ENCODE measurements at regions not wholly inside any gene's neighbourhood (a gene's known extent, or its start where the extent isn't known, plus 50 kb on each side); places are given as distances from the start of the nearest gene placed in this dataset.

DNA sequence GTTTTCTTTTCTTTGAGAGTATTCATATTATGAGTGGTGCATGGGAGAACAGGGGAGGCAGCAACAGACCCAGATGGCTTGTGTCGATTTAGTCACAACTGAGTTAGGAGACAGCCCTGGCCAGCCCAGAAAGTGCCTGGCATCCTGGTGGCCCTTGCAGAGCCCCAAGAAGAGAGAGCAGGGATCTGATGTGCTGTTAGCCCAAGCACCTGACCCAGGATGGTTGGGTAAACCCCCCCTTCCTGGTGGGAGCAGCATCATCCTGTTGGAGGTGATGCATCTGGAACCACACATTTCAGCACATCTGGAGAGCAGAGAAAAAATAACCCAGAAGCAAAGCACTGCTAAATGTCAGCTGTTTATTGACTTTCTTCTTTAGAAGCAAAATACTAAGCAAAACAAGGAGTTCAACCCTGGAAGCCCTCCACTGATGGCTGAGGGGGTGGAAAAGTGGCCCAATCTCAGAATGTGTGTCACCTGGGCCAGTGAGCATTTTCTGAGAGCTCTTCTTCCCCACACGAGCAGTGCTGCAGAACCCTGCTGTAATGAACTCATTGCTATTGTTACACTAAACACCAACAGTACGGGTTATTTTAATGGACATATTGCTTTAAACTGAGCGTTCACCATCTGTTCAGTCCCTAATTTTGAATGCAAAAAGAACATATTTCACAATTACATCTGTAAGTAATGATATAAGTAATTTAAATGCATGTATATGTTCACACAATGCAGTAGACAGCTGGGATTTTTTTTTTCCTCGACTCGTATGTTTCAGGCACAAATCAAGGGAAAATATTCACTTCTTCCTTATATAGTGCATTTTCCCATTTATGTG lies 100.6 kb upstream of the SMIM21 start:
- Histone ChIP-seq H3K27ac (no peak overlapping the region), H3K36me3 (no peaks in the 10 kb centered on the region), H3K4me1 (no peaks in the 10 kb centered on the region), H3K9me3 (no peaks in the 10 kb centered on the region), H3K27me3 (no peaks in the 10 kb centered on the region), H3K4me3 (no peak overlapping the region)
- WGBS, 2 donors: 83 to 85% methylated on average over 6 of the region's 6 CpGs
- no peak for ATAC-seq (ENCODE audit: low FRiP score in 2 of 2)
- no peak for DNase-seq
- TF ChIP-seq POLR2AphosphoS5 (IDR thresholded peaks at IDR 0.05): no peak
- TF ChIP-seq POLR2A (IDR thresholded peaks at IDR 0.05): no peak
- TF ChIP-seq, protein P1, sequence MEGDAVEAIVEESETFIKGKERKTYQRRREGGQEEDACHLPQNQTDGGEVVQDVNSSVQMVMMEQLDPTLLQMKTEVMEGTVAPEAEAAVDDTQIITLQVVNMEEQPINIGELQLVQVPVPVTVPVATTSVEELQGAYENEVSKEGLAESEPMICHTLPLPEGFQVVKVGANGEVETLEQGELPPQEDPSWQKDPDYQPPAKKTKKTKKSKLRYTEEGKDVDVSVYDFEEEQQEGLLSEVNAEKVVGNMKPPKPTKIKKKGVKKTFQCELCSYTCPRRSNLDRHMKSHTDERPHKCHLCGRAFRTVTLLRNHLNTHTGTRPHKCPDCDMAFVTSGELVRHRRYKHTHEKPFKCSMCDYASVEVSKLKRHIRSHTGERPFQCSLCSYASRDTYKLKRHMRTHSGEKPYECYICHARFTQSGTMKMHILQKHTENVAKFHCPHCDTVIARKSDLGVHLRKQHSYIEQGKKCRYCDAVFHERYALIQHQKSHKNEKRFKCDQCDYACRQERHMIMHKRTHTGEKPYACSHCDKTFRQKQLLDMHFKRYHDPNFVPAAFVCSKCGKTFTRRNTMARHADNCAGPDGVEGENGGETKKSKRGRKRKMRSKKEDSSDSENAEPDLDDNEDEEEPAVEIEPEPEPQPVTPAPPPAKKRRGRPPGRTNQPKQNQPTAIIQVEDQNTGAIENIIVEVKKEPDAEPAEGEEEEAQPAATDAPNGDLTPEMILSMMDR (IDR thresholded peaks at IDR 0.05): no peak
- no peak for TF ChIP-seq EP300 (IDR thresholded peaks at IDR 0.05)

GRCh38 chr18:75526038-75526437 lies 98.5 kb upstream of the SMIM21 start:
- Histone ChIP-seq H3K27me3 (no peaks in the 10 kb centered on the region), H3K27ac (no peak overlapping the region), H3K36me3 (no peaks in the 10 kb centered on the region), H3K4me1 (no peaks in the 10 kb centered on the region), H3K9me3 (no peaks in the 10 kb centered on the region), H3K4me3 (no peak overlapping the region)
- WGBS, 2 donors: 91% methylated on average over 6 of the region's 6 CpGs
- ATAC-seq (ENCODE audit: low FRiP score in 2 of 2) (no peak), DNase-seq (no peak)
- TF ChIP-seq EP300 (IDR thresholded peaks at IDR 0.05) (no peak), POLR2A (IDR thresholded peaks at IDR 0.05) (no peak), POLR2AphosphoS5 (IDR thresholded peaks at IDR 0.05) (no peak)
- TF ChIP-seq, protein P1 (IDR thresholded peaks at IDR 0.05): no peak

GRCh38 chr18:75525331-75525730 lies 97.8 kb upstream of the SMIM21 start:
- 86 to 91% methylated on average over 7 of the region's 7 CpGs for WGBS, 2 donors
- TF ChIP-seq POLR2AphosphoS5 (IDR thresholded peaks at IDR 0.05): no peak
- TF ChIP-seq, protein P1 (IDR thresholded peaks at IDR 0.05): no peak
- TF ChIP-seq EP300 (IDR thresholded peaks at IDR 0.05): no peak
- no peak for TF ChIP-seq POLR2A (IDR thresholded peaks at IDR 0.05)

GRCh38 chr18:75524841-75525240 lies 97.3 kb upstream of the SMIM21 start:
- Histone ChIP-seq H3K27me3 (no peaks in the 10 kb centered on the region), H3K36me3 (no peaks in the 10 kb centered on the region), H3K4me3 (no peak overlapping the region), H3K4me1 (no peaks in the 10 kb centered on the region), H3K27ac (no peak overlapping the region), H3K9me3 (no peaks in the 10 kb centered on the region)
- no peak for DNase-seq
- WGBS, 2 donors: 85 to 92% methylated on average over 3 to 7 of the region's 7 CpGs
- TF ChIP-seq POLR2AphosphoS5 (IDR thresholded peaks at IDR 0.05) (no peak), EP300 (IDR thresholded peaks at IDR 0.05) (no peak), POLR2A (IDR thresholded peaks at IDR 0.05) (no peak)
- TF ChIP-seq, protein P1 (IDR thresholded peaks at IDR 0.05): no peak
- ATAC-seq (ENCODE audit: low FRiP score in 2 of 2): no peak

More at GRCh38 chr18:75525331-75525730, 97.8 kb upstream of the SMIM21 start:
- H3K9me3 ChIP-seq: no peaks in the 10 kb centered on the region
- no peak for DNase-seq
- no peak overlapping the region for H3K4me3 ChIP-seq
- no peak for ATAC-seq (ENCODE audit: low FRiP score in 2 of 2)
- H3K27ac ChIP-seq: no peak overlapping the region
- no peaks in the 10 kb centered on the region for H3K4me1 ChIP-seq
- H3K36me3 ChIP-seq: no peaks in the 10 kb centered on the region
- no peaks in the 10 kb centered on the region for H3K27me3 ChIP-seq

- Histone ChIP-seq H3K27me3 (no peaks in the 10 kb centered on the region), H3K4me1 (no peaks in the 10 kb centered on the region), H3K27ac (no peak overlapping the region), H3K9me3 (no peaks in the 10 kb centered on the region), H3K36me3 (no peaks in the 10 kb centered on the region), H3K4me3 (no peak overlapping the region)
- no peak for ATAC-seq (ENCODE audit: low FRiP score in 2 of 2)
- TF ChIP-seq POLR2AphosphoS5 (IDR thresholded peaks at IDR 0.05) (no peak), POLR2A (IDR thresholded peaks at IDR 0.05) (no peak), EP300 (IDR thresholded peaks at IDR 0.05) (no peak)
- TF ChIP-seq, protein P1 (IDR thresholded peaks at IDR 0.05): no peak
- 90 to 94% methylated on average over 8 of the region's 8 CpGs for WGBS, 2 donors
- DNase-seq: no peak
Measured at GRCh38 chr18:75524181-75524580, 96.7 kb upstream of the SMIM21 start.
